ENCODE measurements at regions not wholly inside any gene's neighbourhood (a gene's known extent, or its start where the extent isn't known, plus 50 kb on each side); places are given as distances from the start of the nearest gene placed in this dataset.

GRCh38 chr7:25770235-25770634 lies 381.8 kb upstream of the NFE2L3 start:
- TF ChIP-seq, protein P1, sequence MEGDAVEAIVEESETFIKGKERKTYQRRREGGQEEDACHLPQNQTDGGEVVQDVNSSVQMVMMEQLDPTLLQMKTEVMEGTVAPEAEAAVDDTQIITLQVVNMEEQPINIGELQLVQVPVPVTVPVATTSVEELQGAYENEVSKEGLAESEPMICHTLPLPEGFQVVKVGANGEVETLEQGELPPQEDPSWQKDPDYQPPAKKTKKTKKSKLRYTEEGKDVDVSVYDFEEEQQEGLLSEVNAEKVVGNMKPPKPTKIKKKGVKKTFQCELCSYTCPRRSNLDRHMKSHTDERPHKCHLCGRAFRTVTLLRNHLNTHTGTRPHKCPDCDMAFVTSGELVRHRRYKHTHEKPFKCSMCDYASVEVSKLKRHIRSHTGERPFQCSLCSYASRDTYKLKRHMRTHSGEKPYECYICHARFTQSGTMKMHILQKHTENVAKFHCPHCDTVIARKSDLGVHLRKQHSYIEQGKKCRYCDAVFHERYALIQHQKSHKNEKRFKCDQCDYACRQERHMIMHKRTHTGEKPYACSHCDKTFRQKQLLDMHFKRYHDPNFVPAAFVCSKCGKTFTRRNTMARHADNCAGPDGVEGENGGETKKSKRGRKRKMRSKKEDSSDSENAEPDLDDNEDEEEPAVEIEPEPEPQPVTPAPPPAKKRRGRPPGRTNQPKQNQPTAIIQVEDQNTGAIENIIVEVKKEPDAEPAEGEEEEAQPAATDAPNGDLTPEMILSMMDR (IDR thresholded peaks at IDR 0.05) = no peak
- TF ChIP-seq POLR2A (IDR thresholded peaks at IDR 0.05) = no peak
- no peak for DNase-seq (ENCODE audit: low spot score in 2 of 2)
- intact Hi-C loops (cut with DNase I; ENCODE audit: low total_unique reads) = no loop called here
- WGBS, 2 donors = 48 to 56% methylated on average over 4 of the region's 4 CpGs
- no peak overlapping the region for H3K4me3 ChIP-seq (ENCODE audit: low read depth, poor library complexity, severe bottlenecking)

DNA sequence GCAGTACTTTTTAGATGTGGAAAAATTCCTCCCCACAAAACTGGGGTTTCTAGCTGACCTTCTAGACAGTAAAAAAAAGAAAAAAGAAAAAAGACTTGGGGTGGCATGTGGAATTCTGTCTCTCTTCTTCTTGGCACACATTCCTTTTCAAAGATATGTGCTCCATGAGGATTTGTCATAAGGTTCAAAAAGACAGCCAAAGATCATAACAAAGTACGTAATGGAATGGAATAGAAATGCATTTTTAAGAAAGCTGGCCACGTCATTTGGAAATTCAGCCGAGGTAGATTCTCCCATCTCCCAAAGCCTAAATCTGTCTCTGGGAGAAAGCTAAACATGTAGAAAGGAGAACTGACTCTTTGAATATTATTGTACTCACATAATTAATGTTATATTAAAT lies 381.3 kb upstream of the NFE2L3 start:
- WGBS, 2 donors = 30 to 50% methylated on average over 3 of the region's 3 CpGs
- intact Hi-C loops (cut with DNase I; ENCODE audit: low total_unique reads) = no loop called here
- no peak for DNase-seq (ENCODE audit: low spot score in 2 of 2)
- H3K4me3 ChIP-seq (ENCODE audit: low read depth, poor library complexity, severe bottlenecking) = no peak overlapping the region
- TF ChIP-seq, protein P1 (IDR thresholded peaks at IDR 0.05) = no peak
- TF ChIP-seq POLR2A (IDR thresholded peaks at IDR 0.05) = no peak

DNA sequence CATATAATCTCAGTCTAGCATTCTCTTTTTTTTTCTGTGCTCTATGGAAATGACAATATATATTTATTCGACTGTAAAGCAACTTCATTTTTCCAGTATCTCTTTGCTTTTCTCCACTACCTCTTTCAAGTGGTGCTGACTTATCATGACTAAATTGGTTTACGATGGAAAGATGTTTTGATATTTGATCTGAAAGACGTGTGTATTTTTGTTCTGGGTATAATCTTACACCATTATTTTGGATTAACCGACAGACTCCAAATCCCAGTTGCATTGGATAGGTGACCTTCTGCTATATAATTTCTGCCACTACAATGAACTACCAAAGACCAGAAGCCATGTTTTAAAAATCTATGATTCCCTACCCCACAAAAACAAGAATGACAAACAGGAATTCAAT lies 380.5 kb upstream of the NFE2L3 start:
- 87 to 90% methylated on average over 4 of the region's 4 CpGs for WGBS, 2 donors
- H3K4me3 ChIP-seq (ENCODE audit: low read depth, poor library complexity, severe bottlenecking) = no peak overlapping the region
- TF ChIP-seq POLR2A (IDR thresholded peaks at IDR 0.05) = no peak
- TF ChIP-seq, protein P1 (IDR thresholded peaks at IDR 0.05) = no peak
- intact Hi-C loops (cut with DNase I; ENCODE audit: low total_unique reads) = no loop called here
- no peak for DNase-seq (ENCODE audit: low spot score in 2 of 2)

DNA sequence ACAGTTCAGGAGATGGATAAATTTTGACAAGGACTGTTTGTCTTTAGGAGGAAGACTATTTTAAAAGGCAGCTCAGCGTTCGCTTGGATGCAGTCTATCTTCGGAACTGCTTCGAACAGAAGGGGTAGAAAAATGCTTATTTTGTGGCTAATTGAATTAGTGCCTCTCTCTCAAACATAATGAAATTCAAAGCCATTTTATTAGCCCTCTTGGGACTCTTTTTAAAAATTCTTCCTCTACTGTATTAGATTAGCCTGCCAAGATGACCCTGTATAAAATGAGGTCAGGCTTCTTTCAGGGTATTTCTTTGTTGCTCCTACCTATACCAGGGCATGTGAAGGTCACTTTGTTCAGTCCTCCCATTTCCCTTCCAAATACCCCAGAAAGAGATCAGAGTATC lies 379.2 kb upstream of the NFE2L3 start:
- TF ChIP-seq, protein P1 (IDR thresholded peaks at IDR 0.05) = no peak
- TF ChIP-seq POLR2A (IDR thresholded peaks at IDR 0.05) = no peak
- no peak for DNase-seq (ENCODE audit: low spot score in 2 of 2)
- intact Hi-C loops (cut with DNase I; ENCODE audit: low total_unique reads) = no loop called here
- WGBS, 2 donors = 88 to 90% methylated on average over 4 of the region's 4 CpGs
- H3K4me3 ChIP-seq (ENCODE audit: low read depth, poor library complexity, severe bottlenecking) = no peak overlapping the region

DNA sequence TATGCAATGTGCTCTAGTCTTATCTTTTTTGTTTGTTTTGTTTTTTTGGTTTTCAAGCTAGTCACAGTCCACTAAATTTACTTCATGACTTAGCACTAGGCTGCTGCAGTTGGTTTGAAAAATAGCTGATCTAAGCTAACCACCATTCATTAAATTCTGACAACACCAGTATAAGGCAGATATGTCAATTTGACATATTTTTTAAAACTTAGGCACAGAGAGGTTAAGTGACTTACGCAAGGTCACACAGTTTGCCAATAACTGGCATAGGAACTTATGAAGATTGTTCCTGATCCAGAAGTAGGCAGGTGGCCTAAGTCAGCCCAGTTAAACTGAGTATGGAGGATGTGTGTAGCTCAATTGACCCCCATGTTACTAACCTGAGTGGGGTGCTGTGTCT lies 377.3 kb upstream of the NFE2L3 start:
- intact Hi-C loops (cut with DNase I; ENCODE audit: low total_unique reads) = no loop called here
- no peak for TF ChIP-seq POLR2A (IDR thresholded peaks at IDR 0.05)
- TF ChIP-seq, protein P1 (IDR thresholded peaks at IDR 0.05) = no peak
- WGBS, 2 donors = 91 to 92% methylated on average over 1 of the region's 1 CpG
- H3K4me3 ChIP-seq (ENCODE audit: low read depth, poor library complexity, severe bottlenecking) = no peak overlapping the region
- DNase-seq (ENCODE audit: low spot score in 2 of 2) = no peak

GRCh38 chr7:25775570-25775969 lies 376.4 kb upstream of the NFE2L3 start:
- TF ChIP-seq, protein P1 (IDR thresholded peaks at IDR 0.05) = no peak
- no peak for TF ChIP-seq POLR2A (IDR thresholded peaks at IDR 0.05)
- DNase-seq (ENCODE audit: low spot score in 2 of 2) = no peak
- H3K4me3 ChIP-seq (ENCODE audit: low read depth, poor library complexity, severe bottlenecking) = no peak overlapping the region
- intact Hi-C loops (cut with DNase I; ENCODE audit: low total_unique reads) = no loop called here
- 96 to 97% methylated on average over 4 of the region's 4 CpGs for WGBS, 2 donors
